ENCODE measurements at regions not wholly inside any gene's neighbourhood (a gene's known extent, or its start where the extent isn't known, plus 50 kb on each side); places are given as distances from the start of the nearest gene placed in this dataset.

DNA sequence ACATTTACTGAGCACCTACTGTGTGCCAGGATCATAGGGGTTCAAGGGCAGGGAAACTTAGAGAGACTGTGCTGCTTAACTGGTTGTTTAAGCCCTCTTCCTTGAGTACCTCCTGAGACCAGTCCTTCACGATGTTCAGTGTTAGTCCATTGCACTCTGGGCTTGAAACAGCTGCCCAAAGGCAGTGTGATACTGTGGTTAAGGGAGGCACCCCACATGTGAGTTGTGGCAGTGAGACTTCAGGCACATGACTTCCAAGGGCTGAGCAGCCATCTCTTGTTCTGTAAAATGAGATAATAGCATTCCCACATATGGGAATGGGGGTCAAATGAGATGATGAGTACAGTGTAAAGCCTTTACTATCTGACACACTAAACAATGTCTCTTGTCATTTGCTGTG lies 75.1 kb downstream of the LINGO1 start:
- peaks cover 0 to 10% (median 2%) of the 10 kb centered on the region in 3 donors for H3K4me1 ChIP-seq (ENCODE audit: control insufficient read depth in 3 of 3, insufficient read depth in 2 of 3, low read depth in 1 of 3, low read length in 2 of 3)
- 20 to 79% (median 48%) methylated on average over 1 of the region's 1 CpG for WGBS, 3 donors
- FAIRE-seq (no peak), DNase-seq (no peak)
- no peaks in the 10 kb centered on the region for H3K27me3 ChIP-seq (ENCODE audit: control insufficient read depth in 3 of 3, insufficient read depth in 3 of 3, low read length in 3 of 3)
- H3K36me3 ChIP-seq (ENCODE audit: control insufficient read depth in 3 of 3, insufficient read depth in 2 of 3, low read depth in 1 of 3, low read length in 3 of 3) = no peaks in the 10 kb centered on the region
- no peak overlapping the region for H3K4me3 ChIP-seq (ENCODE audit: low read depth in 1 of 3, low read length in 3 of 3)
- H3K27ac ChIP-seq (ENCODE audit: low read depth in 1 of 3, low read length in 2 of 3) = no peak overlapping the region
- no peaks in the 10 kb centered on the region for H3K9me3 ChIP-seq (ENCODE audit: control insufficient read depth in 2 of 2, insufficient read depth in 1 of 2, low read depth in 1 of 2, low read length in 1 of 2)

DNA sequence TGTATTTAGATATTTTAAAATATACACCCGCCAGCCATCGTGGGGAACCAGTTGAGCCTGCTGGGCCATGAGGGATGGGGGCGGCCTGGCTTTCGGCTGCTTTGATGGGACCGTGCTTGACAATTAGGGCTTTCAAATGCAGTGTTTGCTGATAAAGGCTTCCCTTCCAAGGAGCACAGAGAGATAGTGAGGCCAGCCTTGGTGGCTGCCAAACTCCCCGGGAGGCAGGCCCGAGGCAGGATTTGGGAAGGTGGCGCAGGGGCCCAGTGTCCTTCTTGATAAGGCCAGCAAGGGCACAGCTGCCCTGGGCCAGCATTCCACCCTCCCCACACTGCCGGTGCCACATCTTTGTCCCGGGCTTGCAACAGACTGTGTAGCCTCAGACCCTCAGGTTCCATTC lies 75.6 kb downstream of the LINGO1 start:
- no peaks in the 10 kb centered on the region for H3K27me3 ChIP-seq (ENCODE audit: control insufficient read depth in 3 of 3, insufficient read depth in 3 of 3, low read length in 3 of 3)
- no peaks in the 10 kb centered on the region for H3K9me3 ChIP-seq (ENCODE audit: control insufficient read depth in 2 of 2, insufficient read depth in 1 of 2, low read depth in 1 of 2, low read length in 1 of 2)
- H3K36me3 ChIP-seq (ENCODE audit: control insufficient read depth in 3 of 3, insufficient read depth in 2 of 3, low read depth in 1 of 3, low read length in 3 of 3) = no peaks in the 10 kb centered on the region
- peaks cover 0 to 10% (median 2%) of the 10 kb centered on the region in 3 donors for H3K4me1 ChIP-seq (ENCODE audit: control insufficient read depth in 3 of 3, insufficient read depth in 2 of 3, low read depth in 1 of 3, low read length in 2 of 3)
- DNase-seq (no peak), FAIRE-seq (no peak)
- no peak overlapping the region for H3K4me3 ChIP-seq (ENCODE audit: low read depth in 1 of 3, low read length in 3 of 3)
- WGBS, 3 donors = 17 to 57% (median 49%) methylated on average over 10 of the region's 10 CpGs
- no peak overlapping the region for H3K27ac ChIP-seq (ENCODE audit: low read depth in 1 of 3, low read length in 2 of 3)

DNA sequence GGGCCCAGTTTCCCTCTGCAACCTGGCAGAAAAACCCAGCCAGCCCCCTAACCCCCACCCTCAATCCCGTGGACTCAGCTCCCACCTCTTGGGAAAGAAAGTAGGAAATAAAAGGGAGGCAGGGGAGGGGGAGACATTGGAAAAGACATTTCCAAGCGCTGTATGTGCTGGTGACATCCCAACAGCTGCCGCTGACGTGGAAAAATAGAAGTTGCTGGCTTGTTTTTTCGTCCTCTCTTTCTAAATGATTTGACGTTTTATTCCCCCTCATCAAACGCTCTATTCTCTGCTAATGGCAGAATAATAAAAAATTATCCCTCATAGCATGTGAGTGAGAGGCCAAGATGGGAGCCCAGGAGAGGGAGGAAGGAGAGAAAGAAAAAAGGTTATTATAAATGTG lies 76.1 kb downstream of the LINGO1 start:
- WGBS, 3 donors = 32 to 70% (median 37%) methylated on average over 7 of the region's 7 CpGs

DNA sequence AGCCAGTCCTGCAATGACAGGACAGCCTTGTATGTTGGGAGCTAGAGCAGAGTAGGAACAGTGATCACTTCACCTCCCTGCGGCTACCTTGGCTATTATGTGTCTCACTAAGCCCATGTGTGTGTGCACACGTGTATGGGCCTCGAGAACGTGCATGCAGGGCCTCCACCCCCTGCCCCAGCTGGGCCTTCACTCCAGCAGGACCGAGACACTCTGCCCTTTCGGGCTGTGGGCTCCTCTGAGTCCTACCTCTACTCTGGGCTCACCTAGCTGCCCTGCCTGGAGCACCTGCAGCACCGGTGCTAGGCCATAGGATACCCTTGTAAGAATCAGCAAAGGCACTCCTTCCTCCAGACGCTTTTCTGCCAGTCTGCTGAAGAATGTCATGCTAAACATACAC lies 77.5 kb downstream of the LINGO1 start:
- Histone ChIP-seq H3K4me1 (ENCODE audit: control insufficient read depth in 3 of 3, insufficient read depth in 2 of 3, low read depth in 1 of 3, low read length in 2 of 3) (peaks cover 0 to 10% (median 2%) of the 10 kb centered on the region in 3 donors), H3K9me3 (ENCODE audit: control insufficient read depth in 2 of 2, insufficient read depth in 1 of 2, low read depth in 1 of 2, low read length in 1 of 2) (no peaks in the 10 kb centered on the region), H3K27me3 (ENCODE audit: control insufficient read depth in 3 of 3, insufficient read depth in 3 of 3, low read length in 3 of 3) (no peaks in the 10 kb centered on the region), H3K36me3 (ENCODE audit: control insufficient read depth in 3 of 3, insufficient read depth in 2 of 3, low read depth in 1 of 3, low read length in 3 of 3) (no peaks in the 10 kb centered on the region), H3K4me3 (ENCODE audit: low read depth in 1 of 3, low read length in 3 of 3) (no peak overlapping the region), H3K27ac (ENCODE audit: low read depth in 1 of 3, low read length in 2 of 3) (no peak overlapping the region)
- WGBS, 3 donors = 86 to 90% (median 87%) methylated on average over 8 of the region's 8 CpGs
- FAIRE-seq = no peak
- no peak for DNase-seq

More for the DNA sequence above, 76.1 kb downstream of the LINGO1 start:
- Histone ChIP-seq H3K27ac (ENCODE audit: low read depth in 1 of 3, low read length in 2 of 3) (no peak overlapping the region), H3K4me1 (ENCODE audit: control insufficient read depth in 3 of 3, insufficient read depth in 2 of 3, low read depth in 1 of 3, low read length in 2 of 3) (peaks cover 0 to 10% (median 2%) of the 10 kb centered on the region in 3 donors), H3K36me3 (ENCODE audit: control insufficient read depth in 3 of 3, insufficient read depth in 2 of 3, low read depth in 1 of 3, low read length in 3 of 3) (no peaks in the 10 kb centered on the region), H3K9me3 (ENCODE audit: control insufficient read depth in 2 of 2, insufficient read depth in 1 of 2, low read depth in 1 of 2, low read length in 1 of 2) (no peaks in the 10 kb centered on the region), H3K27me3 (ENCODE audit: control insufficient read depth in 3 of 3, insufficient read depth in 3 of 3, low read length in 3 of 3) (no peaks in the 10 kb centered on the region), H3K4me3 (ENCODE audit: low read depth in 1 of 3, low read length in 3 of 3) (no peak overlapping the region)
- FAIRE-seq = no peak
- no peak for DNase-seq

DNA sequence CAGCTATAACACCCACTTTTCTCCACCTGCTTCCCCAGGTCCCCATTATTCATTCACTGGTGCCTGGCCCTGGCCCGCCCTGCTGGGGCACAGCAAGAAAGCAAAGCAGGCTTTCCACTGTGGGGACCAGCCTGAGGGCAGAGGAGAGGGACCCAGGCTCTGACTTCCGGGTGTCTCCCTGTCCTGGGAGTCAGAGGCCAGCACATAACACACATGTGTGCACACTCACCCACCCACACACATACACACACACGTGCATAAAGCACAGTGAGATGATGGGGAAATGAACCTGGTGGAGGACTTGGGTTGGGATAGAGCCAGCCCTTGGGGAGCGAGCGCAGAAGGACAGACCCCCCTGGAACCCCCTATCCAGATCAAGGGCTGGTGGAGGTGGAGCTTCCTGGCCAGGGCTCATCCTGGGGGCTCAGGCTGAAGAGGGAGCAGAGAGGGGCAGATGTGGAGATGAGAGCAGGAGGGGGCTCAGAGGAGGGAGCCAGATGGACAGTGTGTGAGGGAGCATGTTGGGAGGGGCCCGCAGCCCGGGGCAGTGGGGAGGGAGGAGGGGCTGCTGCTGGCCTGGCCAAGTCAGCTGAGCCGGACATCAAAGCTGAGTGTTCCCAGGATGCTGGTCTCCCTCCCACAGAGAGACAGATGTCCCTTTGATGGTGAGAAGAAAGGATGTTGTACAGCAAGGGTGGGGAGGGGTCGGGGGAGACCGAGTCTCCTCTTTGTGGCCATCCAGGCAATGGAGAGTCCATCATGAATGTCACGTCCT lies 78.2 kb downstream of the LINGO1 start:
- Histone ChIP-seq H3K27ac (ENCODE audit: low read depth in 1 of 3, low read length in 2 of 3) (no peak overlapping the region), H3K4me3 (ENCODE audit: low read depth in 1 of 3, low read length in 3 of 3) (no peak overlapping the region), H3K4me1 (ENCODE audit: control insufficient read depth in 3 of 3, insufficient read depth in 2 of 3, low read depth in 1 of 3, low read length in 2 of 3) (peaks cover 0 to 10% (median 2%) of the 10 kb centered on the region in 3 donors), H3K36me3 (ENCODE audit: control insufficient read depth in 3 of 3, insufficient read depth in 2 of 3, low read depth in 1 of 3, low read length in 3 of 3) (no peaks in the 10 kb centered on the region), H3K27me3 (ENCODE audit: control insufficient read depth in 3 of 3, insufficient read depth in 3 of 3, low read length in 3 of 3) (no peaks in the 10 kb centered on the region), H3K9me3 (ENCODE audit: control insufficient read depth in 2 of 2, insufficient read depth in 1 of 2, low read depth in 1 of 2, low read length in 1 of 2) (no peaks in the 10 kb centered on the region)
- no peak for FAIRE-seq
- 70 to 78% (median 76%) methylated on average over 11 of the region's 11 CpGs for WGBS, 3 donors
- no peak for DNase-seq

DNA sequence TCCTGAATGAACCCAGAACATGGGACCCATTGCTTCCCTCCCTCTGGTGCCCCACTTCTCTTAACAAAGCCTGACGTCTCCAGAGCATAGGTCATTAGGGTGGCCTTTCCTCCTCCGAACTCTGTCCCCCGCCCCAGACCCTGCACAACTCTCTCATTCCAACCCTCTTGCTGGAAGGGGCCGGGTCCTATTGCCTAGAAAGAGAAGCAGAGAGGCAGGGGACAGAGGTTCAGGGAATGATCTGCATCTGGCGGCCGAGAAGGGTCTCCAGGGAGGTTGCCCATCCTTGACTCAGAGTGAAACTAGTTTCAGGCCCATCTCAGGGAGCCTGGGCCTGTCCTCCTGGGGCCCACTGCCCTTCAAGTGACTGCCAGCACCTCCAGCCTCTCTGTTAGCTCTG lies 79.0 kb downstream of the LINGO1 start:
- Histone ChIP-seq H3K27ac (ENCODE audit: low read depth in 1 of 3, low read length in 2 of 3) (no peak overlapping the region), H3K36me3 (ENCODE audit: control insufficient read depth in 3 of 3, insufficient read depth in 2 of 3, low read depth in 1 of 3, low read length in 3 of 3) (no peaks in the 10 kb centered on the region), H3K4me1 (ENCODE audit: control insufficient read depth in 3 of 3, insufficient read depth in 2 of 3, low read depth in 1 of 3, low read length in 2 of 3) (peaks cover 0 to 10% (median 2%) of the 10 kb centered on the region in 3 donors), H3K9me3 (ENCODE audit: control insufficient read depth in 2 of 2, insufficient read depth in 1 of 2, low read depth in 1 of 2, low read length in 1 of 2) (no peaks in the 10 kb centered on the region), H3K4me3 (ENCODE audit: low read depth in 1 of 3, low read length in 3 of 3) (no peak overlapping the region), H3K27me3 (ENCODE audit: control insufficient read depth in 3 of 3, insufficient read depth in 3 of 3, low read length in 3 of 3) (no peaks in the 10 kb centered on the region)
- no peak for DNase-seq
- FAIRE-seq = no peak
- WGBS, 3 donors = 79 to 86% (median 84%) methylated on average over 6 of the region's 6 CpGs

DNA sequence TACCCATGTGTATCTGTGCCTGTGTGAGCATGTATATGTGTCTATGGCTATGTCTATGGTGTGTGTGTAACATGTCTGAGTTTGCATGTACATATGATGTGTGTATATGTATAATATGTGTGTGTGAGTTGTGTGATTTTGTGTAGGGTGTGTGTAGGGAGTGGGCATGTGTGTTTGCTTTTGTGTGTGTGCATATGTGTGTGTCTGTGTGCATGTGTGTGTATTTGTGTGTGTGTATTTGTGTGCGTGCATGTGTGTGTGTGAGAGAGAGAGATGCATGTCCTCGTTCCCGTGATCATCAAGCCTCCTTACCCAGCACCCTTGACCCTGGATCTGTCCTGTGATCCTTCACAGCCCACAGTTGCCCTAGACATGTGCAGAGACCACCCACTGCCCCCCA lies 79.5 kb downstream of the LINGO1 start:
- no peaks in the 10 kb centered on the region for H3K36me3 ChIP-seq (ENCODE audit: control insufficient read depth in 3 of 3, insufficient read depth in 2 of 3, low read depth in 1 of 3, low read length in 3 of 3)
- DNase-seq (no peak), FAIRE-seq (no peak)

DNA sequence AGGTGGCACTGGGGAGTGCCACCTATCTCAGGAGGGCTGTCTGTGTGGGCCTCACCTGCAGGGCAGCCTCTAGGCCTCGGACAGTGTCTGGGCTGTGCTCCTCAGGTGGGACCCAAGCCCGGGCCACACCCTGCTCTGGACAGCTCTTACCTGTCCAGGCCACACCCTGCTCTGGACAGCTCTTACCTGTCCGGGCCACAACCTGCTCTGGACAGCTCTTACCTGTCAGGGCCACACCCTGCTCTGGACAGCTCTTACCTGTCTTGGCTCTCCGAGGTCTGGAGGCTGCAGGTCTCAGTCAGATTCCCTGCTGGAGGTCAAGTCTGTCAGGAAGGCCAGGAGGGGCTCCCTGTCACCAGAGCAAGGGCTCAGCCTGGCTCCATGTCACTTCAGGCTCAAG lies 80.6 kb downstream of the LINGO1 start:
- Histone ChIP-seq H3K4me1 (ENCODE audit: control insufficient read depth in 3 of 3, insufficient read depth in 2 of 3, low read depth in 1 of 3, low read length in 2 of 3) (peaks cover 0 to 10% (median 2%) of the 10 kb centered on the region in 3 donors), H3K27me3 (ENCODE audit: control insufficient read depth in 3 of 3, insufficient read depth in 3 of 3, low read length in 3 of 3) (no peaks in the 10 kb centered on the region), H3K27ac (ENCODE audit: low read depth in 1 of 3, low read length in 2 of 3) (no peak overlapping the region), H3K36me3 (ENCODE audit: control insufficient read depth in 3 of 3, insufficient read depth in 2 of 3, low read depth in 1 of 3, low read length in 3 of 3) (no peaks in the 10 kb centered on the region), H3K4me3 (ENCODE audit: low read depth in 1 of 3, low read length in 3 of 3) (no peak overlapping the region), H3K9me3 (ENCODE audit: control insufficient read depth in 2 of 2, insufficient read depth in 1 of 2, low read depth in 1 of 2, low read length in 1 of 2) (peaks cover 0 to 5% of the 10 kb centered on the region in 2 donors)
- FAIRE-seq = no peak
- no peak for DNase-seq
- 48 to 74% (median 68%) methylated on average over 3 to 4 of the region's 4 CpGs for WGBS, 3 donors

More for the DNA sequence above, 79.5 kb downstream of the LINGO1 start:
- 94 to 98% (median 94%) methylated on average over 3 of the region's 3 CpGs for WGBS, 3 donors
- H3K9me3 ChIP-seq (ENCODE audit: control insufficient read depth in 2 of 2, insufficient read depth in 1 of 2, low read depth in 1 of 2, low read length in 1 of 2) = no peaks in the 10 kb centered on the region
- no peak overlapping the region for H3K27ac ChIP-seq (ENCODE audit: low read depth in 1 of 3, low read length in 2 of 3)
- H3K4me1 ChIP-seq (ENCODE audit: control insufficient read depth in 3 of 3, insufficient read depth in 2 of 3, low read depth in 1 of 3, low read length in 2 of 3) = peaks cover 0 to 10% (median 2%) of the 10 kb centered on the region in 3 donors
- no peaks in the 10 kb centered on the region for H3K27me3 ChIP-seq (ENCODE audit: control insufficient read depth in 3 of 3, insufficient read depth in 3 of 3, low read length in 3 of 3)
- H3K4me3 ChIP-seq (ENCODE audit: low read depth in 1 of 3, low read length in 3 of 3) = no peak overlapping the region
